Liver (tissue), 8 donors: ENCODE measurements at regions not wholly inside any gene's neighbourhood (a gene's known extent, or its start where the extent isn't known, plus 50 kb on each side); places are given as distances from the start of the nearest gene placed in this dataset.

ENCODE experiments used
- DNase-seq: peaks from one replicate; pipeline ENCODE4 v3.0.0-alpha.2; 2017; ENCODE audit warnings: low spot score
- H3K27ac ChIP-seq, 2 donors: one replicate each; pipeline ENCODE4 v1.7.0; 2013; ENCODE audit warnings: inconsistent platforms in 2 of 2, low read length in 2 of 2, control low read depth in 1 of 2, low read depth in 1 of 2, mild to moderate bottlenecking in 1 of 2
- H3K27me3 ChIP-seq, 4 donors: one replicate each; pipeline versions ENCODE4 v1.6.1 to v1.7.0; 2013; ENCODE audit warnings: low read length in 3 of 4, inconsistent platforms in 1 of 4, mild to moderate bottlenecking in 1 of 4, moderate library complexity in 1 of 4; ENCODE audit not compliant: control insufficient read depth in 4 of 4, insufficient read depth in 4 of 4
- H3K36me3 ChIP-seq, 4 donors: one replicate each; pipeline versions ENCODE4 v1.6.1 to v1.7.0; 2013; ENCODE audit warnings: low read length in 3 of 4, mild to moderate bottlenecking in 3 of 4, low read depth in 1 of 4, moderate library complexity in 1 of 4; ENCODE audit not compliant: control insufficient read depth in 4 of 4, insufficient read depth in 3 of 4
- H3K4me1 ChIP-seq, 4 donors: one replicate each; pipeline versions ENCODE4 v1.6.1 to v1.7.0; 2013; ENCODE audit warnings: low read length in 3 of 4, mild to moderate bottlenecking in 3 of 4, moderate library complexity in 1 of 4; ENCODE audit not compliant: control insufficient read depth in 4 of 4, insufficient read depth in 4 of 4
- H3K4me3 ChIP-seq, 3 donors: one replicate each; pipeline versions ENCODE4 v1.6.1 to v1.7.0; 2013; ENCODE audit warnings: low read length in 3 of 3, control low read depth in 1 of 3, low read depth in 1 of 3, mild to moderate bottlenecking in 1 of 3
- H3K9ac ChIP-seq, 2 donors: one replicate each; pipeline ENCODE4 v1.7.0; 2013; ENCODE audit warnings: low read length in 2 of 2, mild to moderate bottlenecking in 2 of 2, moderate library complexity in 2 of 2, control low read depth in 1 of 2, low read depth in 1 of 2
- H3K9me3 ChIP-seq, 4 donors: one replicate each; pipeline versions ENCODE4 v1.6.1 to v1.7.0; 2013; ENCODE audit warnings: low read length in 3 of 4; ENCODE audit not compliant: control insufficient read depth in 4 of 4
- CTCF ChIP-seq: fragments of 150-350 bp; IDR thresholded peaks from 2 replicates; pipeline ENCODE4 v1.5.1; 2017; ENCODE audit warnings: improper control_type of control experiment, low read depth, low read length; ENCODE audit not compliant: missing input control
- EGR1 ChIP-seq, 2 donors: IDR thresholded peaks; 2 replicates each; pipeline ENCODE4 v1.6.1; 2016 to 2018; ENCODE audit warnings: antibody characterized with exemption in 2 of 2, low read depth in 2 of 2
- FOXA2 ChIP-seq: IDR thresholded peaks from 2 replicates; pipeline ENCODE4 v1.6.1; 2016; ENCODE audit warnings: antibody characterized with exemption
- GABPA ChIP-seq, 2 donors: IDR thresholded peaks in 1 of 2; conservative IDR thresholded peaks in 1 of 2; 2 replicates each; pipeline ENCODE4 v1.6.1; 2016; ENCODE audit warnings: antibody characterized with exemption in 2 of 2, mild to moderate bottlenecking in 1 of 2, moderate library complexity in 1 of 2
- HNF4A ChIP-seq, 2 donors: conservative IDR thresholded peaks; 2 replicates each; pipeline ENCODE4 v1.6.1; 2016; ENCODE audit warnings: antibody characterized with exemption in 2 of 2, mild to moderate bottlenecking in 2 of 2
- JUND ChIP-seq, 2 donors: IDR thresholded peaks; 2 replicates each; pipeline ENCODE4 v1.6.1; 2016; ENCODE audit warnings: antibody characterized with exemption in 2 of 2
- NR2F2 ChIP-seq: IDR thresholded peaks from 2 replicates; pipeline ENCODE4 v1.6.1; 2016; ENCODE audit warnings: antibody characterized with exemption
- RAD21 ChIP-seq, 2 donors: IDR thresholded peaks; 2 replicates each; pipeline ENCODE4 v1.6.1; 2016; ENCODE audit warnings: antibody characterized with exemption in 2 of 2, mild to moderate bottlenecking in 2 of 2
- REST ChIP-seq: IDR thresholded peaks from 2 replicates; pipeline ENCODE4 v1.6.1; 2016; ENCODE audit warnings: antibody characterized with exemption, mild to moderate bottlenecking
- SP1 ChIP-seq: IDR thresholded peaks from 2 replicates; pipeline ENCODE4 v1.6.1; 2018; ENCODE audit warnings: antibody characterized with exemption, mild to moderate bottlenecking
- TAF1 ChIP-seq: conservative IDR thresholded peaks from 2 replicates; pipeline ENCODE4 v1.6.1; 2016; ENCODE audit warnings: antibody characterized with exemption, mild to moderate bottlenecking
- YY1 ChIP-seq: IDR thresholded peaks from 2 replicates; pipeline ENCODE4 v1.6.1; 2016; ENCODE audit warnings: antibody characterized with exemption, mild to moderate bottlenecking
- WGBS: extraction: QIAGEN DNeasy Blood & Tissue Kit; methylation state at CpG from one replicate; pipeline ENCODE4 v1.1.7; 2013; 5-methylcytosine and 5-hydroxymethylcytosine counted together
- TF ChIP-seq, protein P1 (sequence below): IDR thresholded peaks from 2 replicates; pipeline ENCODE4 v1.6.1; 2016; ENCODE audit warnings: antibody characterized with exemption
- TF ChIP-seq, protein P2 (sequence below): IDR thresholded peaks from 2 replicates; pipeline ENCODE4 v1.6.1; 2016; ENCODE audit warnings: antibody characterized with exemption
- donor health status: healthy.
- donor health status: healthy.
- donor health status: healthy.
- donor health status: healthy.
- donor health status: healthy.

DNA sequence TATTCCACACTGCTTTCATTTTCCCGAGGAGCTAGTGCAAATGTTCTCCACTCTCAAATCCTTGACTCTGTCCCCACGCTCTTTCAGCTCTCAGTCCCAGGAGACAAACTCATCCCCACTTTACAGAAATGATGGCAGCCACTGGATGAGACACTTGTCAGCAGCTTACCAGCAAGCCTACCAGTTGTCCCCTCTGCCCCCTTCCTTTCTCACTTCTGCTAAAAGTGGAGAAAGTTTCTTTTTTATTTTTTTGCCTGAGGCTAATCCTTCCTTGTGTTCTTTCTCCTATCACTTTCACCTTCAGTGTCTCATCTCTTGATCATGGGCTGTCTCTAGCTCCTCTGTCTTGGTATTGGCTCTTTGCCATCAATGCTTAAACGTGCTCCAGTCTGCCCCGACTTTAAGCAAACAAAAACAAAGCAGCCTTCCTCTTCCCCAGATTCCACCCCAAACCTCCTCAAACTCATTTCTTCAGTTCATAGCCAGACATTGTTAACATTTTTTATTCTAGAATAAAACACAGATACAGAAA is 64.5 kb downstream of the TTC32 start (continued):
- TF ChIP-seq CTCF (no peak), TAF1 (no peak), SP1 (no peak)

DNA sequence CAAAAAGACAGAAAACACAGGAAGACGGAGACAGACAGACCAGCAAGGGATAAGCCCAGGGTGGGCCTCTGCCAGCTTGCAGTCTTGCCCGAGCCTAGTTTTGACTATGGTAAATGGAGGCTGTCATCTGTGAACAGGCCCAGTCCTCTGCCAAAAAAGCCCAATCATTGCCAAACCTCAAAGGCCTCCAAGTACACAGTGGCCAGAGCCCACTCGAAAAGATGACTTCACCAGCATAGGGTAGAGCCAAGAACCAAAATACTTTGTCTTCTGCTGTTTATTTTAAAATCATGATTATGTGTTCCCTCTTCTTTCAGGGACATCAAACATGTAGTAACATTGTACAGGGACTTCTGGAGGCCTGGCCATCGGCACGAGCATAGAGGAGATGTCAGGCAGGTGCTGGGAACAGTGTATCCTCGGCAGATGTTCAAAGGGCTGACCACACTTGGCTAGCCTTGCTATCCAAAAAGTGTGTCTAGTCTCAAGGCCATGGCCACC is 66.0 kb downstream of the TTC32 start:
- WGBS, result 52% methylated on average over 6 of the region's 6 CpGs
- no peak overlapping the region for H3K27ac ChIP-seq

GRCh38 chr2:19833978-19834377 is 67.8 kb downstream of the TTC32 start:
- 68% methylated on average over 3 of the region's 3 CpGs for WGBS
- no peak for DNase-seq
- Histone ChIP-seq H3K27me3 (no peaks in the 10 kb centered on the region), H3K4me3 (no peak overlapping the region), H3K27ac (no peak overlapping the region), H3K9me3 (no peaks in the 10 kb centered on the region), H3K4me1 (no peaks in the 10 kb centered on the region), H3K36me3 (no peaks in the 10 kb centered on the region), H3K9ac (no peak overlapping the region)
- TF ChIP-seq GABPA (IDR thresholded peaks at IDR 0.05 in 1 of 2, conservative IDR thresholded peaks at IDR 0.05 in 1 of 2) (no peak), YY1 (no peak), NR2F2 (no peak), TAF1 (no peak), JUND (IDR thresholded peaks at IDR 0.05) (no peak), REST (no peak), CTCF (no peak)
- TF ChIP-seq, protein P1, sequence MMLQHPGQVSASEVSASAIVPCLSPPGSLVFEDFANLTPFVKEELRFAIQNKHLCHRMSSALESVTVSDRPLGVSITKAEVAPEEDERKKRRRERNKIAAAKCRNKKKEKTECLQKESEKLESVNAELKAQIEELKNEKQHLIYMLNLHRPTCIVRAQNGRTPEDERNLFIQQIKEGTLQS, result no peak

More for the DNA sequence above, 66.0 kb downstream of the TTC32 start:
- Histone ChIP-seq H3K9me3 (no peaks in the 10 kb centered on the region), H3K9ac (no peak overlapping the region), H3K36me3 (no peaks in the 10 kb centered on the region), H3K27me3 (no peaks in the 10 kb centered on the region), H3K4me1 (no peaks in the 10 kb centered on the region), H3K4me3 (no peak overlapping the region)
- DNase-seq, result no peak
- TF ChIP-seq FOXA2 (no peak), JUND (IDR thresholded peaks at IDR 0.05) (no peak), EGR1 (IDR thresholded peaks at IDR 0.05; ENCODE audit: low read depth in 2 of 2) (no peak), RAD21 (IDR thresholded peaks at IDR 0.05) (no peak), YY1 (no peak), HNF4A (conservative IDR thresholded peaks at IDR 0.05) (no peak)
- TF ChIP-seq, protein P2, sequence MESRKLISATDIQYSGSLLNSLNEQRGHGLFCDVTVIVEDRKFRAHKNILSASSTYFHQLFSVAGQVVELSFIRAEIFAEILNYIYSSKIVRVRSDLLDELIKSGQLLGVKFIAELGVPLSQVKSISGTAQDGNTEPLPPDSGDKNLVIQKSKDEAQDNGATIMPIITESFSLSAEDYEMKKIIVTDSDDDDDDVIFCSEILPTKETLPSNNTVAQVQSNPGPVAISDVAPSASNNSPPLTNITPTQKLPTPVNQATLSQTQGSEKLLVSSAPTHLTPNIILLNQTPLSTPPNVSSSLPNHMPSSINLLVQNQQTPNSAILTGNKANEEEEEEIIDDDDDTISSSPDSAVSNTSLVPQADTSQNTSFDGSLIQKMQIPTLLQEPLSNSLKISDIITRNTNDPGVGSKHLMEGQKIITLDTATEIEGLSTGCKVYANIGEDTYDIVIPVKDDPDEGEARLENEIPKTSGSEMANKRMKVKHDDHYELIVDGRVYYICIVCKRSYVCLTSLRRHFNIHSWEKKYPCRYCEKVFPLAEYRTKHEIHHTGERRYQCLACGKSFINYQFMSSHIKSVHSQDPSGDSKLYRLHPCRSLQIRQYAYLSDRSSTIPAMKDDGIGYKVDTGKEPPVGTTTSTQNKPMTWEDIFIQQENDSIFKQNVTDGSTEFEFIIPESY, result no peak
